Tibial artery (tissue), 4 donors: ENCODE measurements at regions not wholly inside any gene's neighbourhood (a gene's known extent, or its start where the extent isn't known, plus 50 kb on each side); places are given as distances from the start of the nearest gene placed in this dataset.

ENCODE experiments used
- DNase-seq, 2 donors: peaks; one replicate each; pipeline ENCODE4 v3.0.0-alpha.2; 2019
- H3K27ac ChIP-seq, 2 donors: fragments of 200-600 bp; sonication (generic) in 1 of 2; 1 replicate in 1 of 2; 2 replicates in 1 of 2; pipeline ENCODE4 v1.5.1; 2018 to 2019; ENCODE audit warnings: mild to moderate bottlenecking in 1 of 2
- H3K27me3 ChIP-seq, 2 donors: fragments of 200-600 bp; sonication (generic) in 1 of 2; one replicate each; pipeline versions ENCODE4 v1.5.1 to v1.6.0; 2016 to 2019
- H3K36me3 ChIP-seq, 3 donors: fragments of 200-600 bp; sonication (generic) in 2 of 3; one replicate each; pipeline ENCODE4 v1.5.1; 2016 to 2019; ENCODE audit warnings: mild to moderate bottlenecking in 2 of 3
- H3K4me1 ChIP-seq, 4 donors: fragments of 200-600 bp; sonication (generic) in 2 of 4; 1 replicate in 3 of 4; 2 replicates in 1 of 4; pipeline ENCODE4 v1.5.1; 2016 to 2019
- H3K4me3 ChIP-seq, 2 donors: fragments of 200-600 bp; sonication (generic) in 1 of 2; 1 replicate in 1 of 2; 2 replicates in 1 of 2; pipeline ENCODE4 v1.5.1; 2018 to 2019; ENCODE audit warnings: mild to moderate bottlenecking in 2 of 2
- H3K9me3 ChIP-seq, 3 donors: fragments of 200-600 bp; sonication (generic) in 1 of 3; one replicate each; pipeline ENCODE4 v1.5.1; 2016 to 2019
- CTCF ChIP-seq, 2 experiments: fragments of 200-600 bp in 1 of 2; fragments of 450-650 bp in 1 of 2; IDR thresholded peaks; one replicate each; pipeline ENCODE4 v1.5.1; 2017 to 2019; ENCODE audit warnings: antibody characterized with exemption in 2 of 2, mild to moderate bottlenecking in 1 of 2, moderate library complexity in 1 of 2
- intact Hi-C: fragments of 100-400 bp; cut with DNase I; formaldehyde crosslinking; loops from one replicate; pipeline ENCODE4 v1.15.0; 2023; ENCODE audit warnings: low total_unique reads

- Histone ChIP-seq H3K27me3 (no peaks in the 10 kb centered on the region), H3K9me3 (no peaks in the 10 kb centered on the region), H3K4me1 (no peaks in the 10 kb centered on the region), H3K4me3 (no peak overlapping the region), H3K27ac (no peak overlapping the region), H3K36me3 (no peaks in the 10 kb centered on the region)
- no peak for TF ChIP-seq CTCF (IDR thresholded peaks at IDR 0.05)
- DNase-seq: no peak
- intact Hi-C loops: no loop called here
Observed at GRCh38 chrX:68917799-68918198, 89.0 kb downstream of the EFNB1 start.

GRCh38 chrX:68916891-68917290, 88.1 kb downstream of the EFNB1 start:
- Histone ChIP-seq H3K27ac (no peak overlapping the region), H3K36me3 (no peaks in the 10 kb centered on the region), H3K9me3 (no peaks in the 10 kb centered on the region), H3K27me3 (no peaks in the 10 kb centered on the region), H3K4me3 (no peak overlapping the region), H3K4me1 (peaks cover 0 to 3% (median 0%) of the 10 kb centered on the region in 4 donors)
- intact Hi-C loops: no loop called here
- no peak for TF ChIP-seq CTCF (IDR thresholded peaks at IDR 0.05)
- no peak for DNase-seq

- intact Hi-C loops: no loop called here
- H3K27me3 ChIP-seq: no peaks in the 10 kb centered on the region
- H3K9me3 ChIP-seq: no peaks in the 10 kb centered on the region
- H3K27ac ChIP-seq: no peak overlapping the region
- H3K4me1 ChIP-seq: peaks cover 0 to 5% (median 0%) of the 10 kb centered on the region in 4 donors
- no peak for DNase-seq
- no peak overlapping the region for H3K4me3 ChIP-seq
- no peak for TF ChIP-seq CTCF (IDR thresholded peaks at IDR 0.05)
- no peaks in the 10 kb centered on the region for H3K36me3 ChIP-seq
Observed at GRCh38 chrX:68915778-68916177, 87.0 kb downstream of the EFNB1 start.

DNA sequence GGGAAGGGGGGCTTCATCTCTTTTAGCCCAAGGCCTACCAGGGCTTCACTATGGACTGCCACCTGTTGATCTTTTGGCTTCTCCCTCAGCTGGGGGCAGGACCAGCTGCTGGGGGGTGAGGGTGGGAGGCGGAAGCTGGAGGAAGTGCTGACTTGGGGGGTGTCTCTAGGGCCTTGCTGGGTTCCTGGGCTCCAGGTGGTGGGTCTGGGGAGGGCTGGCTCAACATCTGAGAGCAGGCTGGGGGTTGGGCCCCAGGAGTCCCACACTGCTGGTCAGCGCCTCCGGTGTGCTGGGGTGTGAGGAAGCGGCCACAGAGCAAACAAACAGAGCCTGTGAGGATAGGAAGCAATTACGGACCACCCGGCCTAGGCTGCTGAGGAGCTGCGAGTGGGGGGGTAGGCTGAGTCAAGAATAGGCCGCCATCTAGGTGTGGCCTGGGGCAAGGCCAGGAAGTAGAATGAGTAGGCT, 85.7 kb downstream of the EFNB1 start:
- no peaks in the 10 kb centered on the region for H3K27me3 ChIP-seq
- no peaks in the 10 kb centered on the region for H3K9me3 ChIP-seq
- H3K4me1 ChIP-seq: peaks cover 0 to 5% (median 0%) of the 10 kb centered on the region in 4 donors
- no peak for DNase-seq
- intact Hi-C loops: no loop called here
- no peak overlapping the region for H3K27ac ChIP-seq
- no peak overlapping the region for H3K4me3 ChIP-seq
- no peak for TF ChIP-seq CTCF (IDR thresholded peaks at IDR 0.05)
- no peaks in the 10 kb centered on the region for H3K36me3 ChIP-seq

- no peak for DNase-seq
- no peaks in the 10 kb centered on the region for H3K27me3 ChIP-seq
- intact Hi-C loops: no loop called here
- no peaks in the 10 kb centered on the region for H3K9me3 ChIP-seq
- no peaks in the 10 kb centered on the region for H3K36me3 ChIP-seq
- H3K4me3 ChIP-seq: no peak overlapping the region
- H3K4me1 ChIP-seq: peaks cover 0 to 5% (median 0%) of the 10 kb centered on the region in 4 donors
- no peak overlapping the region for H3K27ac ChIP-seq
- TF ChIP-seq CTCF (IDR thresholded peaks at IDR 0.05): no peak
Observed at GRCh38 chrX:68913249-68913547, 84.4 kb downstream of the EFNB1 start.

GRCh38 chrX:68912113-68912512, 83.3 kb downstream of the EFNB1 start:
- DNase-seq: no peak
- peak overlapping the region in 1 of 2 donors; percentile 46 for H3K27ac ChIP-seq

More at GRCh38 chrX:68912113-68912512, 83.3 kb downstream of the EFNB1 start:
- no peaks in the 10 kb centered on the region for H3K9me3 ChIP-seq
- intact Hi-C loops: no loop called here
- H3K4me3 ChIP-seq: no peak overlapping the region
- no peaks in the 10 kb centered on the region for H3K27me3 ChIP-seq
- H3K4me1 ChIP-seq: peaks cover 0 to 5% (median 0%) of the 10 kb centered on the region in 4 donors
- TF ChIP-seq CTCF (IDR thresholded peaks at IDR 0.05): no peak
- no peaks in the 10 kb centered on the region for H3K36me3 ChIP-seq
